ENCODE measurements at regions not wholly inside any gene's neighbourhood (a gene's known extent, or its start where the extent isn't known, plus 50 kb on each side); places are given as distances from the start of the nearest gene placed in this dataset.

DNA sequence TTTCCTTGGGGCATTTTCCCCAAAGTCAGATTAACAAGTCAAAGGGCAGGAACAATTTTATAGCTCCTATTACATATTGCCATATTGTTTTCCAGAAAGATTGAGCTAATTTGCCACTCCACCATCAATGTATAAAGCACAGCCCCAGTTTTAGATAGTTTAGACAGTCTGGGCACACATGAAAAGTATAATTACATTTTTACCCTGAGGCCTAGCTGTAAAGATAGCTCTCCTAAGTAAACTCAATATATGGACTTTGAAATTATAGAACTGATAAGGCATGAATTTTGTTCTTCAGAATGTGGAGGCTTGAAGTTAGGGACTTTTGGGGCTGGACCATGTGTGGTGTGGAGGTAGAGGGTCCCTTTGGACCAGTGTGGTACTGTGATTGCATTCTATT lies 166.0 kb downstream of the FHIP1A start:
- no peaks in the 10 kb centered on the region for H3K36me3 ChIP-seq (ENCODE audit: insufficient read depth, low read length, poor library complexity, severe bottlenecking)
- H3K4me1 ChIP-seq (ENCODE audit: insufficient read depth, low read length, poor library complexity, severe bottlenecking) = no peaks in the 10 kb centered on the region
- POLR2A ChIA-PET (ENCODE audit: low non-redundant PET) = no interaction called here
- H3K27ac ChIP-seq (ENCODE audit: low read depth, low read length, poor library complexity, severe bottlenecking) = no peak overlapping the region
- CTCF ChIA-PET = no interaction called here
- BruUV-seq (replicated peaks) = no TSS peak
- DNase-seq (ENCODE audit: low spot score) = no peak
- H3K27me3 ChIP-seq (replicated peaks; ENCODE audit: insufficient read depth, low read depth, low read length, poor library complexity) = peaks cover 8% of the 10 kb centered on the region
- no peaks in the 10 kb centered on the region for H3K9me3 ChIP-seq (ENCODE audit: low read depth, low read length, poor library complexity, severe bottlenecking)
- no peak overlapping the region for H3K4me3 ChIP-seq (ENCODE audit: low read depth, low read length, poor library complexity, severe bottlenecking)
- intact Hi-C loops (cut with micrococcal nuclease; ENCODE audit: unreplicated experiment) = no loop called here
- TF ChIP-seq EZH2 (IDR thresholded peaks at IDR 0.05; ENCODE audit: borderline replicate concordance, low read depth, low read length, poor library complexity, severe bottlenecking) = no peak
- TF ChIP-seq, protein P1, sequence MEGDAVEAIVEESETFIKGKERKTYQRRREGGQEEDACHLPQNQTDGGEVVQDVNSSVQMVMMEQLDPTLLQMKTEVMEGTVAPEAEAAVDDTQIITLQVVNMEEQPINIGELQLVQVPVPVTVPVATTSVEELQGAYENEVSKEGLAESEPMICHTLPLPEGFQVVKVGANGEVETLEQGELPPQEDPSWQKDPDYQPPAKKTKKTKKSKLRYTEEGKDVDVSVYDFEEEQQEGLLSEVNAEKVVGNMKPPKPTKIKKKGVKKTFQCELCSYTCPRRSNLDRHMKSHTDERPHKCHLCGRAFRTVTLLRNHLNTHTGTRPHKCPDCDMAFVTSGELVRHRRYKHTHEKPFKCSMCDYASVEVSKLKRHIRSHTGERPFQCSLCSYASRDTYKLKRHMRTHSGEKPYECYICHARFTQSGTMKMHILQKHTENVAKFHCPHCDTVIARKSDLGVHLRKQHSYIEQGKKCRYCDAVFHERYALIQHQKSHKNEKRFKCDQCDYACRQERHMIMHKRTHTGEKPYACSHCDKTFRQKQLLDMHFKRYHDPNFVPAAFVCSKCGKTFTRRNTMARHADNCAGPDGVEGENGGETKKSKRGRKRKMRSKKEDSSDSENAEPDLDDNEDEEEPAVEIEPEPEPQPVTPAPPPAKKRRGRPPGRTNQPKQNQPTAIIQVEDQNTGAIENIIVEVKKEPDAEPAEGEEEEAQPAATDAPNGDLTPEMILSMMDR (conservative IDR thresholded peaks at IDR 0.05; ENCODE audit: low read depth, low read length) = no peak

GRCh38 chr4:151575646-151576045 lies 166.7 kb downstream of the FHIP1A start:
- POLR2A ChIA-PET (ENCODE audit: low non-redundant PET) = no interaction called here
- DNase-seq (ENCODE audit: low spot score) = no peak
- H3K36me3 ChIP-seq (ENCODE audit: insufficient read depth, low read length, poor library complexity, severe bottlenecking) = no peaks in the 10 kb centered on the region
- H3K4me1 ChIP-seq (ENCODE audit: insufficient read depth, low read length, poor library complexity, severe bottlenecking) = no peaks in the 10 kb centered on the region
- BruUV-seq (replicated peaks) = no TSS peak
- H3K9me3 ChIP-seq (ENCODE audit: low read depth, low read length, poor library complexity, severe bottlenecking) = no peaks in the 10 kb centered on the region
- no peak overlapping the region for H3K4me3 ChIP-seq (ENCODE audit: low read depth, low read length, poor library complexity, severe bottlenecking)
- intact Hi-C loops (cut with micrococcal nuclease; ENCODE audit: unreplicated experiment) = no loop called here
- H3K27me3 ChIP-seq (replicated peaks; ENCODE audit: insufficient read depth, low read depth, low read length, poor library complexity) = peaks cover 8% of the 10 kb centered on the region
- no peak overlapping the region for H3K27ac ChIP-seq (ENCODE audit: low read depth, low read length, poor library complexity, severe bottlenecking)
- CTCF ChIA-PET = no interaction called here
- TF ChIP-seq EZH2 (IDR thresholded peaks at IDR 0.05; ENCODE audit: borderline replicate concordance, low read depth, low read length, poor library complexity, severe bottlenecking) = no peak
- TF ChIP-seq, protein P1 (conservative IDR thresholded peaks at IDR 0.05; ENCODE audit: low read depth, low read length) = no peak

DNA sequence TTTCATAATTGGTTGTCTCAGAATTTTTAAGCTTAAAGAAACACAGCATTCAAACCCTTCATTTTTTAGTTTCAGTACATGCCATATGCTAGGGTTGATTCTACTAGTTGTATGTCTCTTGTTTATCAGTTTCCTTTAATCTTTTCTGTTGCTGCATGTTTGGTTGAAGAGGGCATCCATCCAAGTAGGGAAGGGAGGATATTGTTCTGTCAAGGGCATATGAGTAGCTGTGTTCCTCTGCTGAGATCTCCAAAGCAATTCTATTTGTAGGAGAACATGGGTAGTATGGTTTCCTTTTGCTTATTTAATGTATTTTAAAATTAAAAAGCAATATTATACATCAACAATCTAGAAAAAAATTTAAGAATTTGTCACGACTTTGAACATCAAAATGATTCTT lies 167.7 kb downstream of the FHIP1A start:
- no peak for DNase-seq (ENCODE audit: low spot score)
- Histone ChIP-seq H3K27ac (ENCODE audit: low read depth, low read length, poor library complexity, severe bottlenecking) (no peak overlapping the region), H3K9me3 (ENCODE audit: low read depth, low read length, poor library complexity, severe bottlenecking) (no peaks in the 10 kb centered on the region), H3K36me3 (ENCODE audit: insufficient read depth, low read length, poor library complexity, severe bottlenecking) (no peaks in the 10 kb centered on the region), H3K4me1 (ENCODE audit: insufficient read depth, low read length, poor library complexity, severe bottlenecking) (no peaks in the 10 kb centered on the region), H3K27me3 (replicated peaks; ENCODE audit: insufficient read depth, low read depth, low read length, poor library complexity) (peaks cover 8% of the 10 kb centered on the region), H3K4me3 (ENCODE audit: low read depth, low read length, poor library complexity, severe bottlenecking) (no peak overlapping the region)
- BruUV-seq (replicated peaks) = no TSS peak
- no peak for TF ChIP-seq EZH2 (IDR thresholded peaks at IDR 0.05; ENCODE audit: borderline replicate concordance, low read depth, low read length, poor library complexity, severe bottlenecking)
- TF ChIP-seq, protein P1 (conservative IDR thresholded peaks at IDR 0.05; ENCODE audit: low read depth, low read length) = no peak
- intact Hi-C loops (cut with micrococcal nuclease; ENCODE audit: unreplicated experiment) = no loop called here
- ChIA-PET CTCF (no interaction called here), POLR2A (ENCODE audit: low non-redundant PET) (no interaction called here)

Measured in A673 (cell line).